ENCODE measurements at regions not wholly inside any gene's neighbourhood (a gene's known extent, or its start where the extent isn't known, plus 50 kb on each side); places are given as distances from the start of the nearest gene placed in this dataset.

GRCh38 chr12:76255692-76256091 lies 92.5 kb downstream of the BBS10 start:
- no peak for TF ChIP-seq POLR2A (IDR thresholded peaks at IDR 0.05)
- TF ChIP-seq CTCF (IDR thresholded peaks at IDR 0.05), result no peak
- TF ChIP-seq POLR2AphosphoS5 (IDR thresholded peaks at IDR 0.05), result no peak
